GM21515 (cell line): ENCODE measurements at regions not wholly inside any gene's neighbourhood (a gene's known extent, or its start where the extent isn't known, plus 50 kb on each side); places are given as distances from the start of the nearest gene placed in this dataset.
"Not testable (repeated sequence)": the region's sequence is repeated elsewhere in the genome, so short reads cannot be mapped to it uniquely, and the experiment has no call there.

Source experiments
- ATAC-seq: cut with Tn5 transposase; IDR thresholded peaks from one replicate; pipeline ENCODE4 v1.9.1; 2021; ENCODE audit not compliant: unreplicated experiment

- ATAC-seq: no peak
Measured at GRCh38 chr13:61215601-61216000, 200.0 kb downstream of the PCDH20 start.

- no peak for ATAC-seq
Measured at GRCh38 chr13:61215116-61215515, 200.5 kb downstream of the PCDH20 start.

GRCh38 chr13:61214551-61214950 lies 201.1 kb downstream of the PCDH20 start:
- no peak for ATAC-seq

GRCh38 chr13:61205898-61206297 lies 209.8 kb downstream of the PCDH20 start:
- ATAC-seq: not testable (repeated sequence)

DNA sequence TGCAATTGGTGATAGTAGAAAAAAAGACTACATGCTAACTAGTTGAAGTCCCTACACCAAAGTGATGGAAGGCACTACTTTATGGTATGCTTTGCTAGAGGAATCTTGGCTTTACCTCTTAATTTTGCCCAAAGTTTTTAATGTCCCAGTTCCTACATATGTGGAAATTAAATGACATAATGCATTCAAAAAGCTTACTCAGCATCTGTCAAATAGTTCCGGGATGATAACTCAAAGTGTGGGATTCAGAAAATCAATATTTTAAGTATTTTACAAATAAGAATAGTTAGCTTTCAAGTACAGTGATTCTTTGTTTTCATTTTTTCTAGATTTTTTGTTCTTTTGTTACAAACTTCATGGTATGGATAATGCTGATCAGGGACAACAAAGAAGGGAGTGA lies 211.6 kb downstream of the PCDH20 start:
- no peak for ATAC-seq

DNA sequence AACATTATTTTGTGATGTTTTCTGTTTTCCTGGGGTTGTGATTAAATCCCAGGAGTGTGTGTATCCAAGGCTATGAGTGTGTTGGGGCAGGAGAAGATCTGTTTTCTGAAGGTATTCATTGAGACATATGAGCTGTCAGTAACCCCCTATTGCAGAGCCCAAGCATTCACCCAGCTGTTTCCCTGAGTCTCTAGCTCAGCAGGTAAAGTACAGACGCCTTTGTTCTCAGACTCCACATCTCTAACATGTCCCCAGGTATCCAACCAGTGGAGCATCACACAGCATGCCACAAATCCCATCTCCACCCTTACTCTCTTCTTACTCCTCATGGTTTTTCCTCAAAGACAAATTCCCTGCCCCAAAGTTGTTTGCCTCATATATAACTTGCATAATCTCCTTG lies 213.6 kb downstream of the PCDH20 start:
- no peak for ATAC-seq

GRCh38 chr13:61192826-61193225 lies 222.8 kb downstream of the PCDH20 start:
- no peak for ATAC-seq

GRCh38 chr13:61188057-61188456 lies 227.6 kb downstream of the PCDH20 start:
- no peak for ATAC-seq

GRCh38 chr13:61187471-61187870 lies 228.2 kb downstream of the PCDH20 start:
- no peak for ATAC-seq

- ATAC-seq: no peak
Measured at GRCh38 chr13:61183670-61184069, 232.0 kb downstream of the PCDH20 start.

- no peak for ATAC-seq
Measured at GRCh38 chr13:61180234-61180633, 235.4 kb downstream of the PCDH20 start.

- no peak for ATAC-seq
Measured at GRCh38 chr13:61179741-61180140, 235.9 kb downstream of the PCDH20 start.

DNA sequence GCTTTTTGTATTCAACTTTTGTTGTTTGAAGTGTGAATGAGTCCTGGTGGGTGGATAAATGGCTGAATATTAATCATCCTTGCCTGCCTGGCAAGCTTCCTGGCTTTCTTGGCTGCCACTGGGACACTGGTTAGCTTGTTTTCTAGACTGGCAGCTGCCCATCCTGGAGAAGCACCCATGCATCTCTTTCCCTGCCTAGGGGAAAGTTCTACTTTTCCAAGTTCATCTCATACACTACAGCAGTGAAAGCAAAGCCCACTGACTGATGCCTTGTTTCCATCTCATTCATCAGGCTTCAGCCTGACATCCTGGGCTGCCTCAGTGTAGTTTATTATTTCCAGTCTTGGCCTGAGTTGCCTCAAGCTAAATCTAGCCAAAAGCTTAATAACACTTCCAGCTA lies 244.8 kb downstream of the PCDH20 start:
- no peak for ATAC-seq

- ATAC-seq: no peak
Measured at GRCh38 chr13:61162636-61163035, 253.0 kb downstream of the PCDH20 start.

GRCh38 chr13:61162106-61162505 lies 253.5 kb downstream of the PCDH20 start:
- no peak for ATAC-seq

- no peak for ATAC-seq
Measured at GRCh38 chr13:61156753-61157152, 258.9 kb downstream of the PCDH20 start.

DNA sequence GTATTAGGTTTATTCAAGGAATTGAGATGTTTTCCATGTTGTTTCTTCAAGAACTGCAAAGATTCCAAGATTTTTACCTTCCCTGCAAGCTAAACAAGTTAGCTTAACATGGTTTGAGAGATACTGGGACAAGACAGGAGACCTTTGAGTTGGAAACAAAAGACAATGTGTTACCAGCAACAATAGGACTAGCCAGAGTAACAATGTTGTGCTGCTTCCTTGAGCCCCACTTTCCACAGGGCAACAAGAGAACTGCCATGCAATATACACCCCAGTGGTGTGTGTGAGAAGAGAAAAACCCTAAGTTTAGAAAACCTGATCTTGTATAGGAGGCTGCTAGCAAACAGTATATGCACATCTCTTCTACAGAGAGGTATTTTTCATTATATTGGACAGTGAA lies 264.6 kb downstream of the PCDH20 start:
- ATAC-seq: no peak

DNA sequence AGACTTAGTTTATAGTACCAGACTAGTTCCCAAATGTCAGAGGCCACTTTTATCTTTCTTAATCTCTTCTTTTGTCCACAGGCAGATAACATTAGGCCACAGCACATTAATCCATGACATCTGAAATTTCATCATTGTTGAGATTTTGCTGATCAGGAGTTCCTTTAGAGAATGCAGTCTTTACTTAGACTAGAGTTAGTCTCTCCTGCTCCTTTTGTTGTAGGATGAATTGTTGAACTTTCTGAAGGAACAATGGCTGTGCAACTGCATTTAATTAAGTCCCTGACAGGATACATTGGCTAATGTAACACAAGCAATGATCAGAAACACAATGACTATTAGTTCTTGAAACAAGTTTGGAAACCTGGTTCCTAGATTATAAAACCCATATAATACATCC lies 266.3 kb downstream of the PCDH20 start:
- ATAC-seq: no peak

GRCh38 chr13:61148691-61149315 lies 266.8 kb downstream of the PCDH20 start:
- ATAC-seq: no peak

DNA sequence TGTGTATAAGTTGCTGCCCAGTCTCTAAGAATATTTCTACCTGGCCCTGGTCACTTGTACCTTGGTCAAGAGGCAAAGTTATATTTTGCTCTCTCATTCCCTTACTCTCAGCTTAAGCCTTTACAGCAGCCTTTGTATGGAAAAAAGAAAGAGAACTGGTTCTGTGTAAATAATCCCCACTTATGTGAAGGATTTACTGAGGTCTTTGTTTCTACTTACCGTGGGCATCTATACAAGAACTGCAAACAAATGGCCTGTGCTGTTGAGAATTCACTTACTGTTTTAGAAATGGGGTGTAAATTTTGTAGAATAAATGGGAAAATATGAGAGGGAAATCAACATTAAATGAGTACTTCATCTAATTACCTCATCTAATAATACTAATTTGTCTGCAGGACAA lies 267.4 kb downstream of the PCDH20 start:
- no peak for ATAC-seq

- ATAC-seq: no peak
Measured at GRCh38 chr13:61146571-61146970, 269.1 kb downstream of the PCDH20 start.

DNA sequence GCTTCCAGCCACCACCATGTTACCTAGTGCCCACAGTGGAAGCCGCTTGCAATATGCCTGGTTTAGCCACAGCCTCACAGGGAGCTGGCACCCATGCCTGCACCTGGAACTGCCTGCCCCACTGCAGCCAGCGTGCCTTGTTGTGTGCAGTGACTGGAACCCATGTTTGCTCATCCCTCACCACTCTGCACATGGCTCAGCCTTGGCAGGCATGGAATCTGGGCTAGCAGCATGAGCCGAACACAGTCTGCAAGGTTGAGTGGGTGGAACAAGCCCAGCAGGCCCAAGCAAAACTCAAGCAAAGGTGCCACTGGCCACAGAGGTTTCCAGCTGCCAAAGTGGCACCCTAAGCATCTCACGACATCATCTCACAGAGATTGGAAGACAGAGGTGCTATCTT lies 269.5 kb downstream of the PCDH20 start:
- no peak for ATAC-seq

- no peak for ATAC-seq
Measured at GRCh38 chr13:61144834-61145593, 270.6 kb downstream of the PCDH20 start.
